Ishikawa (cell line): ENCODE measurements at regions not wholly inside any gene's neighbourhood (a gene's known extent, or its start where the extent isn't known, plus 50 kb on each side); places are given as distances from the start of the nearest gene placed in this dataset.

Experiments used
- CEBPB ChIP-seq: IDR thresholded peaks from 2 replicates; pipeline ENCODE4 v1.6.1; 2012
- CREB1 ChIP-seq: IDR thresholded peaks from 2 replicates; pipeline ENCODE4 v1.6.1; 2012; ENCODE audit warnings: low read depth
- EGR1 ChIP-seq: IDR thresholded peaks from 2 replicates; pipeline ENCODE4 v1.6.1; 2012
- EP300 ChIP-seq: IDR thresholded peaks from 2 replicates; pipeline ENCODE4 v1.6.1; 2012; ENCODE audit warnings: borderline replicate concordance
- FOXM1 ChIP-seq: IDR thresholded peaks from 2 replicates; pipeline ENCODE4 v1.6.1; 2012; ENCODE audit warnings: low read depth, borderline replicate concordance
- MAX ChIP-seq: IDR thresholded peaks from 2 replicates; pipeline ENCODE4 v1.6.1; 2012
- NFIC ChIP-seq: IDR thresholded peaks from 2 replicates; pipeline ENCODE4 v1.6.1; 2012
- RAD21 ChIP-seq: IDR thresholded peaks from 2 replicates; pipeline ENCODE4 v1.6.1; 2012; ENCODE audit warnings: low read depth
- REST ChIP-seq: IDR thresholded peaks from 2 replicates; pipeline ENCODE4 v1.6.1; 2012; ENCODE audit warnings: low read depth, mild to moderate bottlenecking
- TAF1 ChIP-seq: IDR thresholded peaks from 2 replicates; pipeline ENCODE4 v1.6.1; 2012; ENCODE audit warnings: low read depth, mild to moderate bottlenecking
- TCF12 ChIP-seq: IDR thresholded peaks from 2 replicates; pipeline ENCODE4 v1.6.1; 2012; ENCODE audit warnings: low read depth
- TEAD4 ChIP-seq: IDR thresholded peaks from 2 replicates; pipeline ENCODE4 v1.6.1; 2012
- YY1 ChIP-seq: IDR thresholded peaks from 2 replicates; pipeline ENCODE4 v1.6.1; 2012; ENCODE audit warnings: low read depth
- ZBTB7A ChIP-seq: IDR thresholded peaks from 2 replicates; pipeline ENCODE4 v1.6.1; 2012; ENCODE audit warnings: low read depth
- TF ChIP-seq, protein P1 (sequence below): IDR thresholded peaks from 2 replicates; pipeline ENCODE4 v1.6.1; 2012

- TF ChIP-seq MAX (no peak), EGR1 (no peak), ZBTB7A (no peak), EP300 (no peak), YY1 (no peak), TCF12 (no peak), TAF1 (no peak), CREB1 (no peak), CEBPB (no peak), REST (no peak), FOXM1 (no peak), RAD21 (no peak), NFIC (no peak)
- TF ChIP-seq, protein P1, sequence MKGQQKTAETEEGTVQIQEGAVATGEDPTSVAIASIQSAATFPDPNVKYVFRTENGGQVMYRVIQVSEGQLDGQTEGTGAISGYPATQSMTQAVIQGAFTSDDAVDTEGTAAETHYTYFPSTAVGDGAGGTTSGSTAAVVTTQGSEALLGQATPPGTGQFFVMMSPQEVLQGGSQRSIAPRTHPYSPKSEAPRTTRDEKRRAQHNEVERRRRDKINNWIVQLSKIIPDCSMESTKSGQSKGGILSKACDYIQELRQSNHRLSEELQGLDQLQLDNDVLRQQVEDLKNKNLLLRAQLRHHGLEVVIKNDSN: no peak
Observed at GRCh38 chr5:166382031-166382430, 1909.4 kb upstream of the WWC1 start.

DNA sequence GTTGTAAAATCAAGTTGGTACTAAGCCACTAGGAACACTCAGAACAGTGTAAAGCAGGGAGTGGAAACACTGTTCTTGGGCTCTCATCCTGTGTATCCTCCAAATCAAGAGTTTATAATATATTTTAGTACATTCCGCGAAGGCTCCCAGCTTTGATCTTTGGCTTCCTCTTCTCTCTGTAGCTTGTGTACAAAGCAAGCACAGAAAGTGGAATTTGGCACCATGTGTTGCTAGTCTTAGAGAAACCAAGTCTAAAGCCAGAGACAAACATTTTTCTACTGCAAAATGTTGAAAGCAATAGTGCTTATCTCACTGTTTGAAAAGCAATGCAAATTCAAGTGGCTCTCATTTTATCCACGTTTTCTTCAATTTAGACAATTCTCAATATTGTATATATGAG, 1893.3 kb upstream of the WWC1 start:
- no peak for TF ChIP-seq ZBTB7A
- no peak for TF ChIP-seq EGR1
- no peak for TF ChIP-seq CEBPB
- no peak for TF ChIP-seq FOXM1
- no peak for TF ChIP-seq TCF12
- TF ChIP-seq REST: no peak
- no peak for TF ChIP-seq TAF1
- TF ChIP-seq YY1: no peak
- TF ChIP-seq RAD21: no peak
- TF ChIP-seq CREB1: no peak
- TF ChIP-seq NFIC: no peak
- TF ChIP-seq EP300: no peak
- no peak for TF ChIP-seq TEAD4

- no peak for TF ChIP-seq TEAD4
- no peak for TF ChIP-seq NFIC
- no peak for TF ChIP-seq FOXM1
- TF ChIP-seq, protein P1: no peak
- TF ChIP-seq RAD21: no peak
- no peak for TF ChIP-seq CREB1
- no peak for TF ChIP-seq YY1
- TF ChIP-seq REST: no peak
Observed at GRCh38 chr5:166399781-166400180, 1891.7 kb upstream of the WWC1 start.

GRCh38 chr5:166401391-166401790, 1890.1 kb upstream of the WWC1 start:
- TF ChIP-seq TAF1 (no peak), EP300 (no peak), CEBPB (no peak), REST (no peak), NFIC (no peak), FOXM1 (no peak), CREB1 (no peak), RAD21 (no peak), YY1 (no peak), ZBTB7A (no peak), EGR1 (no peak), MAX (no peak), TEAD4 (no peak), TCF12 (no peak)
- TF ChIP-seq, protein P1: no peak
